Uterus (tissue), 3 donors: ENCODE measurements at regions not wholly inside any gene's neighbourhood (a gene's known extent, or its start where the extent isn't known, plus 50 kb on each side); places are given as distances from the start of the nearest gene placed in this dataset.

Experiments
- DNase-seq, 2 donors: peaks; one replicate each; pipeline ENCODE4 v3.0.0-alpha.2; 2019 to 2020
- H3K27ac ChIP-seq, 2 donors: fragments of 200-600 bp; sonication (generic); 1 replicate in 1 of 2; 2 replicates in 1 of 2; pipeline ENCODE4 v1.5.1; 2016 to 2018
- H3K27me3 ChIP-seq, 2 donors: fragments of 200-600 bp; sonication (generic); one replicate each; pipeline ENCODE4 v1.5.1; 2018 to 2019; ENCODE audit warnings: control low read depth in 1 of 2
- H3K36me3 ChIP-seq, 2 donors: fragments of 200-600 bp; sonication (generic); one replicate each; pipeline ENCODE4 v1.5.1; 2019; ENCODE audit warnings: control low read depth in 1 of 2
- H3K4me1 ChIP-seq, 2 donors: fragments of 200-600 bp; sonication (generic); one replicate each; pipeline ENCODE4 v1.5.1; 2018 to 2019; ENCODE audit warnings: control low read depth in 1 of 2
- H3K4me3 ChIP-seq, 2 donors: fragments of 200-600 bp; sonication (generic); 1 replicate in 1 of 2; 2 replicates in 1 of 2; pipeline ENCODE4 v1.5.1; 2018 to 2019; ENCODE audit warnings: mild to moderate bottlenecking in 1 of 2
- H3K9me3 ChIP-seq, 2 donors: fragments of 200-600 bp; sonication (generic); one replicate each; pipeline ENCODE4 v1.5.1; 2019; ENCODE audit warnings: control low read depth in 1 of 2
- POLR2A ChIP-seq, 2 donors: fragments of 450-650 bp; IDR thresholded peaks; one replicate each; pipeline ENCODE4 v1.6.1; 2016; ENCODE audit warnings: antibody characterized with exemption in 2 of 2, mild to moderate bottlenecking in 1 of 2, moderate library complexity in 1 of 2
- intact Hi-C: fragments of 100-400 bp; cut with DNase I; formaldehyde crosslinking; loops from one replicate; pipeline ENCODE4 v1.15.1; 2023; ENCODE audit warnings: low total_unique reads
- TF ChIP-seq, protein P1 (sequence below), 4 experiments: fragments of 200-600 bp in 2 of 4; fragments of 450-650 bp in 2 of 4; sonication (generic) in 2 of 4; IDR thresholded peaks; one replicate each; pipeline ENCODE4 v1.5.1; 2016 to 2019; ENCODE audit warnings: antibody characterized with exemption in 4 of 4, mild to moderate bottlenecking in 2 of 4, moderate library complexity in 1 of 4
- donor health status: DM: yes; HTN: yes; CAD: no.

DNA sequence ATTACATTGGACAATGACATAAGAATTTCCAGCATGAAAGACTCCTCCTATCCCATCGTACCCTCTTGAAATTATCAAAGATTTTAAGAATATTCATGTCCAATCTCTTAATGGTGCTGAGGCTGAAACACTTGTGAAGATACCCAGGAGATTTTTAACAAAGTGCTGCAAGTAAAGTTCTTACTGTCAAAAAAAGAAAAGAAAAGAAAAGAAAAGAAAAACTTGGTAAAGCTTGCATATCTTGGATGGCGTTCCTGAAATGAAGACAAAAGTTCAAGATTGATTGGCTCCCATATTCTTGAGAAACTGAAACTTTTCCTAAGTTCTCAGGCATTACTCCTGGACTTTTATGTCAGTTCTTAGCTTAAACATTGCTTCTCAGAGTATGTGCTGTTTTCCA, 1010.5 kb upstream of the PIK3C3 start:
- TF ChIP-seq, protein P1, sequence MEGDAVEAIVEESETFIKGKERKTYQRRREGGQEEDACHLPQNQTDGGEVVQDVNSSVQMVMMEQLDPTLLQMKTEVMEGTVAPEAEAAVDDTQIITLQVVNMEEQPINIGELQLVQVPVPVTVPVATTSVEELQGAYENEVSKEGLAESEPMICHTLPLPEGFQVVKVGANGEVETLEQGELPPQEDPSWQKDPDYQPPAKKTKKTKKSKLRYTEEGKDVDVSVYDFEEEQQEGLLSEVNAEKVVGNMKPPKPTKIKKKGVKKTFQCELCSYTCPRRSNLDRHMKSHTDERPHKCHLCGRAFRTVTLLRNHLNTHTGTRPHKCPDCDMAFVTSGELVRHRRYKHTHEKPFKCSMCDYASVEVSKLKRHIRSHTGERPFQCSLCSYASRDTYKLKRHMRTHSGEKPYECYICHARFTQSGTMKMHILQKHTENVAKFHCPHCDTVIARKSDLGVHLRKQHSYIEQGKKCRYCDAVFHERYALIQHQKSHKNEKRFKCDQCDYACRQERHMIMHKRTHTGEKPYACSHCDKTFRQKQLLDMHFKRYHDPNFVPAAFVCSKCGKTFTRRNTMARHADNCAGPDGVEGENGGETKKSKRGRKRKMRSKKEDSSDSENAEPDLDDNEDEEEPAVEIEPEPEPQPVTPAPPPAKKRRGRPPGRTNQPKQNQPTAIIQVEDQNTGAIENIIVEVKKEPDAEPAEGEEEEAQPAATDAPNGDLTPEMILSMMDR (IDR thresholded peaks at IDR 0.05): no peak
- no peak for TF ChIP-seq POLR2A (IDR thresholded peaks at IDR 0.05)
- Histone ChIP-seq H3K9me3 (no peaks in the 10 kb centered on the region), H3K4me3 (no peak overlapping the region), H3K27ac (no peak overlapping the region), H3K27me3 (no peaks in the 10 kb centered on the region), H3K4me1 (no peaks in the 10 kb centered on the region), H3K36me3 (no peaks in the 10 kb centered on the region)
- intact Hi-C loops: no loop called here
- DNase-seq: no peak

DNA sequence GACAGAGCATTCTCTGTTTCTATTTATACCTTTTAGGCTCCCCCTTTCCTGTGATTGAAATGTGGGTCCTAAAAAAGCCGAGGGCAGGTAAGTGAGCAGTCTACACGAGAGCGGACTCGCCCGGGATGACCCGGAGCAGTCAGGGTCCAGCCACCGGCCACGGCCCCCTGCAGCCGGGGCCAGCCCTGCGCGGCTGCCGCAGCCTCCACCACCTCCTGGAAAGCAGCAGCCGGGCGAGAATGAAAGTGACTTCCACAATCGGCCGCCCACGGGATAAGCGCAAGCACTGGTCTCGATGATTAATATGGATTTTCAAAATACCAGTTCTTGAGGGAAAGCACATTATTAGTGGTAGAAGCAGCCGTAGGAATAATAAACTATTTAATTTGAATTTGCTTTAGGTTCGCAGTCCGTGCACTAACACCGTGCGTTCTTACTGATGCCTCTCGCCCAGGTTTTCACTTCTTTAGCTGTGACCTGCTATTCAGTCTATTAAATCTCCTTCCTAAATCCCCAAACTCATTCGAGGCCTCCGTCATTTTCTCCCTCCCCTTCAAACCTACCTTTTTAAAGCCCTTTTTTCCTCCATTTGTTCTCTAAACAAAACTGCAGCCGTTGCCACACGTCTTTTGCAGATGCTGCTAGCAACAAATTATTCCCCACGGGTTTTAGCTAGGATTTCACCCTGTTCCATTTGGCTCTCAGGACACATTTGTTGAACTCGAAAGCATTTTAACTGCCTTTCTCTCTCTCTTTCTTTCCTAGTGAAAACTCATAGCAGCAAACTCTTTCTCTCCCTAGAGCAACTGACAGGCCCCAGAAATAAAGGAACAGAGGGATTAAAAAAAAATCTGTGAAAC, 1015.1 kb upstream of the PIK3C3 start:
- TF ChIP-seq POLR2A (IDR thresholded peaks at IDR 0.05): no peak
- TF ChIP-seq, protein P1 (IDR thresholded peaks at IDR 0.05): no peak
- H3K27me3 ChIP-seq: no peaks in the 10 kb centered on the region
- no peak overlapping the region for H3K4me3 ChIP-seq
- intact Hi-C loops: no loop called here
- H3K27ac ChIP-seq: no peak overlapping the region
- DNase-seq: no peak
- H3K36me3 ChIP-seq: no peaks in the 10 kb centered on the region
- no peaks in the 10 kb centered on the region for H3K4me1 ChIP-seq
- H3K9me3 ChIP-seq: no peaks in the 10 kb centered on the region

DNA sequence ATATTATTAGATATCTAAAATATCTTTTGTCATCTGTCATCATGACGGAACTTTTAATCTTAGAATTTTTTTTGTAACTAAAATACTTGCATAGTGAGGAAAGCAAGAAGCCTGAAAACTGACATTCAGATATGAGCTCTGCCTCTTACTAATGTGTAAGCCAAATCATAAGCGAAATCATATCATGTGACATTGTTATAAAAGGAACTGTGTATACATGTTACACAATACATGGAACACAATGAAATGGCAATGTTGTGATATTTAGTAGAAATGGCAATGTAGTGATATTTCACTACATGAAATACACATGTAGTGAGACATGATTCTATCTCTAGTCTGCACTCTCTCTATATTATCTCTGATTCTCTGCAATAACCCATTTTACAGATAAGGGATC, 1016.4 kb upstream of the PIK3C3 start:
- no peak overlapping the region for H3K27ac ChIP-seq
- no peak for TF ChIP-seq POLR2A (IDR thresholded peaks at IDR 0.05)
- TF ChIP-seq, protein P1 (IDR thresholded peaks at IDR 0.05): no peak

DNA sequence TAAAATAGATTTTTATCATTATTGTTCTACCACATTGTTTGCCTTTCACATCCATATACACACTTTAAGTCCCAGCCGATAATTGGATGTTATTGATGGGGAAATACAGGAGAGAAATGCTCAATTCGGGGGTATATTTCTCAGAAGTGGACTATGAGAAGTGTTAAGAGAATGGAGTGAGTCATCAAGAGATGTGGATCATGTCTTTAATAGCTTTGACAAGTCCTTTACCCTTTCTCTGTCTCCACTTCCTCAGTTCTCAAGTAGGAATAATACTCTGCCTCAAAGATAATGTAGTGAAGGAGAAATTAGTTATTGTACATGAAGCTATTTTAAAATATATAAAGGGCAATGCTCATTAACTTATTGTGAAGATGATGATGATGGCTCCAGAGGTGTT, 1017.6 kb upstream of the PIK3C3 start:
- no peak for DNase-seq
- H3K9me3 ChIP-seq: no peaks in the 10 kb centered on the region
- H3K27me3 ChIP-seq: no peaks in the 10 kb centered on the region
- intact Hi-C loops: no loop called here
- TF ChIP-seq, protein P1 (IDR thresholded peaks at IDR 0.05): no peak
- TF ChIP-seq POLR2A (IDR thresholded peaks at IDR 0.05): no peak
- H3K36me3 ChIP-seq: no peaks in the 10 kb centered on the region
- no peak overlapping the region for H3K27ac ChIP-seq
- no peaks in the 10 kb centered on the region for H3K4me1 ChIP-seq
- no peak overlapping the region for H3K4me3 ChIP-seq

More for the DNA sequence above, 1016.4 kb upstream of the PIK3C3 start:
- no peaks in the 10 kb centered on the region for H3K9me3 ChIP-seq
- DNase-seq: no peak
- H3K27me3 ChIP-seq: no peaks in the 10 kb centered on the region
- no peak overlapping the region for H3K4me3 ChIP-seq
- H3K36me3 ChIP-seq: no peaks in the 10 kb centered on the region
- no peaks in the 10 kb centered on the region for H3K4me1 ChIP-seq
- intact Hi-C loops: no loop called here

DNA sequence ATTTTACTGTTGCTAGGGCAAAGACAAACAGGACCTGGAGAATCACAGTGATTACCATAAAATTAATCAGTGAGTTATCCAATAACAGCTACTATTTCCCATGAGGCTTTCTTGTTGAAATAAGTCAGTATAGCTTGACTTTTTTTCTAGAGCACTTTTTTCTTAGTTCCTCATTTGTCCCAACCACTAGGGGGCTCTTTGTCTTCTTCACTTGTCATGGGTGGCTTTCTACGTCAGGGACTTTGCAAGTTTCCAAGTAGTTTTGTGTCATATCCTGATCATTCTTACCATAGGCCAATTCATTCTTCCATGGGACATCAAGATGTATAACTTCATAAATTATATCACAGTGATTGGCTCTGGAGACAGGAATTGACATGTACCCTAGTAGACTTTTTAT, 1019.6 kb upstream of the PIK3C3 start:
- no peak overlapping the region for H3K27ac ChIP-seq
- intact Hi-C loops: no loop called here
- DNase-seq: no peak
- H3K36me3 ChIP-seq: no peaks in the 10 kb centered on the region
- H3K4me1 ChIP-seq: no peaks in the 10 kb centered on the region
- H3K9me3 ChIP-seq: no peaks in the 10 kb centered on the region
- H3K27me3 ChIP-seq: no peaks in the 10 kb centered on the region
- no peak for TF ChIP-seq POLR2A (IDR thresholded peaks at IDR 0.05)
- no peak overlapping the region for H3K4me3 ChIP-seq
